Progenitor cell of endocrine pancreas (in vitro differentiated cells): ENCODE measurements at regions not wholly inside any gene's neighbourhood (a gene's known extent, or its start where the extent isn't known, plus 50 kb on each side); places are given as distances from the start of the nearest gene placed in this dataset.

Experiments
- DNase-seq: peaks from one replicate; pipeline ENCODE4 v3.0.0; 2021; ENCODE audit warnings: low spot score; ENCODE audit not compliant: unreplicated experiment
- H3K27ac Mint-ChIP-seq: 2 replicates; pipeline ENCODE4 v1.8.0; 2021; ENCODE audit warnings: mild to moderate bottlenecking, moderate library complexity, mixed read lengths
- H3K27me3 Mint-ChIP-seq: 2 replicates; pipeline ENCODE4 v1.8.0; 2021; ENCODE audit warnings: mixed read lengths
- H3K36me3 Mint-ChIP-seq: 2 replicates; pipeline ENCODE4 v1.8.0; 2022; ENCODE audit warnings: mixed read lengths; ENCODE audit not compliant: insufficient read depth
- H3K4me1 Mint-ChIP-seq: 2 replicates; pipeline ENCODE4 v1.8.0; 2021; ENCODE audit warnings: low read depth, mixed read lengths
- H3K4me3 Mint-ChIP-seq: 2 replicates; pipeline ENCODE4 v1.8.0; 2021; ENCODE audit warnings: low read depth, mild to moderate bottlenecking, moderate library complexity, mixed read lengths
- H3K9me3 Mint-ChIP-seq: 2 replicates; pipeline ENCODE4 v1.8.0; 2021; ENCODE audit warnings: low read depth, mixed read lengths
- TF ChIP-seq, protein P1 (sequence below): fragments of 200-600 bp; sonication (generic); IDR thresholded peaks from one replicate; pipeline ENCODE4 v1.5.0; 2021; ENCODE audit warnings: antibody characterized with exemption, mild to moderate bottlenecking; ENCODE audit not compliant: unreplicated experiment

GRCh38 chr16:14018851-14019250, 52.3 kb upstream of the MRTFB start:
- Mint-ChIP-seq H3K36me3 (no peaks in the 10 kb centered on the region), H3K4me3 (no peak overlapping the region), H3K27me3 (peaks cover 3% of the 10 kb centered on the region), H3K27ac (no peak overlapping the region), H3K9me3 (peaks cover 7% of the 10 kb centered on the region), H3K4me1 (peaks cover 10% of the 10 kb centered on the region)
- DNase-seq = no peak
- TF ChIP-seq, protein P1, sequence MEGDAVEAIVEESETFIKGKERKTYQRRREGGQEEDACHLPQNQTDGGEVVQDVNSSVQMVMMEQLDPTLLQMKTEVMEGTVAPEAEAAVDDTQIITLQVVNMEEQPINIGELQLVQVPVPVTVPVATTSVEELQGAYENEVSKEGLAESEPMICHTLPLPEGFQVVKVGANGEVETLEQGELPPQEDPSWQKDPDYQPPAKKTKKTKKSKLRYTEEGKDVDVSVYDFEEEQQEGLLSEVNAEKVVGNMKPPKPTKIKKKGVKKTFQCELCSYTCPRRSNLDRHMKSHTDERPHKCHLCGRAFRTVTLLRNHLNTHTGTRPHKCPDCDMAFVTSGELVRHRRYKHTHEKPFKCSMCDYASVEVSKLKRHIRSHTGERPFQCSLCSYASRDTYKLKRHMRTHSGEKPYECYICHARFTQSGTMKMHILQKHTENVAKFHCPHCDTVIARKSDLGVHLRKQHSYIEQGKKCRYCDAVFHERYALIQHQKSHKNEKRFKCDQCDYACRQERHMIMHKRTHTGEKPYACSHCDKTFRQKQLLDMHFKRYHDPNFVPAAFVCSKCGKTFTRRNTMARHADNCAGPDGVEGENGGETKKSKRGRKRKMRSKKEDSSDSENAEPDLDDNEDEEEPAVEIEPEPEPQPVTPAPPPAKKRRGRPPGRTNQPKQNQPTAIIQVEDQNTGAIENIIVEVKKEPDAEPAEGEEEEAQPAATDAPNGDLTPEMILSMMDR = no peak

GRCh38 chr16:14020141-14020540, 51.0 kb upstream of the MRTFB start:
- TF ChIP-seq, protein P1 = no peak
- Mint-ChIP-seq H3K4me1 (peaks cover 7% of the 10 kb centered on the region), H3K36me3 (no peaks in the 10 kb centered on the region), H3K9me3 (peaks cover 7% of the 10 kb centered on the region), H3K27me3 (peaks cover 3% of the 10 kb centered on the region), H3K4me3 (no peak overlapping the region), H3K27ac (no peak overlapping the region)
- no peak for DNase-seq
